Right lobe of liver (tissue), 6 donors: ENCODE measurements at regions not wholly inside any gene's neighbourhood (a gene's known extent, or its start where the extent isn't known, plus 50 kb on each side); places are given as distances from the start of the nearest gene placed in this dataset.

Source experiments
- ATAC-seq, 4 donors: fragments of 200-7000 bp; cut with Tn5 transposase; one replicate each; pipeline ENCODE4 v1.9.1; 2020; ENCODE audit warnings: mild to moderate bottlenecking in 4 of 4, moderate library complexity in 4 of 4
- DNase-seq, 3 donors: peaks; one replicate each; pipeline ENCODE4 v3.0.0-alpha.2; 2020
- H3K27ac ChIP-seq, 3 donors: fragments of 200-600 bp; one replicate each; pipeline ENCODE4 v1.8.0; 2022
- H3K27me3 ChIP-seq, 2 donors: fragments of 200-600 bp; one replicate each; pipeline ENCODE4 v1.8.0; 2022
- H3K36me3 ChIP-seq, 4 donors: fragments of 200-600 bp; sonication (generic) in 1 of 4; one replicate each; pipeline versions ENCODE4 v1.5.1 to v1.8.0; 2017 to 2022; ENCODE audit warnings: control low read depth in 1 of 4
- H3K4me1 ChIP-seq, 4 donors: fragments of 200-600 bp; sonication (generic) in 1 of 4; one replicate each; pipeline versions ENCODE4 v1.5.1 to v1.8.0; 2017 to 2022; ENCODE audit warnings: control low read depth in 1 of 4
- H3K4me3 ChIP-seq, 3 donors: fragments of 200-600 bp; one replicate each; pipeline ENCODE4 v1.8.0; 2022
- H3K9me3 ChIP-seq, 4 donors: fragments of 200-600 bp; sonication (generic) in 1 of 4; one replicate each; pipeline versions ENCODE4 v1.5.1 to v1.8.0; 2017 to 2022; ENCODE audit warnings: control low read depth in 1 of 4
- POLR2A ChIP-seq: fragments of 450-650 bp; IDR thresholded peaks from one replicate; pipeline ENCODE4 v1.6.1; 2017; ENCODE audit warnings: antibody characterized with exemption, mild to moderate bottlenecking
- WGBS: methylation state at CpG from one replicate; pipeline ENCODE4 v1.1.6; 2018; ENCODE audit warnings: low coverage, low lambda C conversion rate; ENCODE audit not compliant: insufficient coverage; ENCODE audit errors: missing lambda C conversion rate; 5-methylcytosine and 5-hydroxymethylcytosine counted together
- intact Hi-C, 2 donors: fragments of 100-400 bp; cut with DNase I; formaldehyde crosslinking; loops; one replicate each; pipeline versions ENCODE4 v1.11.2 to v1.14.1; 2022
- TF ChIP-seq, protein P1 (sequence below), 4 donors: fragments of 200-600 bp in 3 of 4; fragments of 450-650 bp in 1 of 4; IDR thresholded peaks; one replicate each; pipeline versions ENCODE4 v1.5.1 to v1.8.0; 2016 to 2022; ENCODE audit warnings: antibody characterized with exemption in 4 of 4, mild to moderate bottlenecking in 2 of 4
- donor health status: DM: no; HTN: yes; CAD: no.
- donor health status: DM: no; HTN: no; CAD: no.
- donor health status: DM: no; HTN: no; CAD: no.
- donor health status: DM: no; HTN: yes; CAD: no.
- donor health status: DM: no; HTN: yes; CAD: no.

DNA sequence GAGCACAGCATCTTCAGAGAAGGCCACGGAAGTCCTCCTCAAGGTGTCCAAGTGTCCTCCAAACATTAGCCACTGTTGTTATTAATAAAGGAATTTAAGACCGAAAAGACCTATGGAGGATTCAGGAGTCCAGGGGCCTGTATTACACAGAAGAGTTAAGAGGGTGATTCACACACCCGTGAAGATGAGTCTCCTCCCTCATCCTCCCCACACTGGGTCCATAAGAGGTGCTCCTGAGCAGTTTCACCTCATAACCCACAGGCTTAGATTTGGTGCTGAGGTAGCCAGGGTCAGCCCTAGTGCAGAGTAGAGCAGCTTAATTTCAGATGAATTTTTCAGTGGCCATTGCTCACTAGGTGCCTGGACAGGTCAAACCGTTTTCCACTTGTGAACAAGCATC is 65.3 kb downstream of the PRR18 start:
- TF ChIP-seq, protein P1, sequence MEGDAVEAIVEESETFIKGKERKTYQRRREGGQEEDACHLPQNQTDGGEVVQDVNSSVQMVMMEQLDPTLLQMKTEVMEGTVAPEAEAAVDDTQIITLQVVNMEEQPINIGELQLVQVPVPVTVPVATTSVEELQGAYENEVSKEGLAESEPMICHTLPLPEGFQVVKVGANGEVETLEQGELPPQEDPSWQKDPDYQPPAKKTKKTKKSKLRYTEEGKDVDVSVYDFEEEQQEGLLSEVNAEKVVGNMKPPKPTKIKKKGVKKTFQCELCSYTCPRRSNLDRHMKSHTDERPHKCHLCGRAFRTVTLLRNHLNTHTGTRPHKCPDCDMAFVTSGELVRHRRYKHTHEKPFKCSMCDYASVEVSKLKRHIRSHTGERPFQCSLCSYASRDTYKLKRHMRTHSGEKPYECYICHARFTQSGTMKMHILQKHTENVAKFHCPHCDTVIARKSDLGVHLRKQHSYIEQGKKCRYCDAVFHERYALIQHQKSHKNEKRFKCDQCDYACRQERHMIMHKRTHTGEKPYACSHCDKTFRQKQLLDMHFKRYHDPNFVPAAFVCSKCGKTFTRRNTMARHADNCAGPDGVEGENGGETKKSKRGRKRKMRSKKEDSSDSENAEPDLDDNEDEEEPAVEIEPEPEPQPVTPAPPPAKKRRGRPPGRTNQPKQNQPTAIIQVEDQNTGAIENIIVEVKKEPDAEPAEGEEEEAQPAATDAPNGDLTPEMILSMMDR (IDR thresholded peaks at IDR 0.05): no peak
- TF ChIP-seq POLR2A: no peak
- H3K27ac ChIP-seq: no peak overlapping the region
- no peak overlapping the region for H3K4me3 ChIP-seq
- H3K36me3 ChIP-seq: no peaks in the 10 kb centered on the region
- ATAC-seq: no peak
- intact Hi-C loops: no loop called here
- H3K9me3 ChIP-seq: no peaks in the 10 kb centered on the region
- no peak for DNase-seq
- 68% methylated on average over 3 of the region's 4 CpGs for WGBS
- H3K4me1 ChIP-seq: no peaks in the 10 kb centered on the region
- no peaks in the 10 kb centered on the region for H3K27me3 ChIP-seq

DNA sequence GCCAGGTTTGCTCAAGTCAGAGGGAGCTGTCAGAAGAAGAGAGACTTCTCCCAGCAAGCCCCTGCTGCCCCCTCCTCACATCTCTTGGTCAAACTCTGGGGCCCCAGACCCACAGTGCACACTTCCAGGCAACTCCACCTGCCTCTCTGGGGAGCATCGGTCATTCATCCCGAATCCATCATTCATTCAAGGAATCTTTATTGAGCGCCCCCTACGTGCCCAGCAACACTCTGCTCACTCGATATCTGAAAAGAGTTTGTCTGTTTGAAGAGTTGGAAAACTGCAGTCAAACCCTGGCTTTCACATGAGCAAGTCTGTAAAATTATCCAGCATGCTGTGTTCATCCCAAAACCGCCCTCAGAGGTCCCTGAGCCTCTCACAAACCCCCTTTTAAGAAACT is 66.2 kb downstream of the PRR18 start:
- Histone ChIP-seq H3K27me3 (no peaks in the 10 kb centered on the region), H3K4me3 (no peak overlapping the region), H3K27ac (no peak overlapping the region), H3K4me1 (no peaks in the 10 kb centered on the region), H3K36me3 (no peaks in the 10 kb centered on the region), H3K9me3 (no peaks in the 10 kb centered on the region)
- no peak for ATAC-seq
- TF ChIP-seq, protein P1 (IDR thresholded peaks at IDR 0.05): no peak
- no peak for TF ChIP-seq POLR2A
- intact Hi-C loops: no loop called here
- 79% methylated on average over 6 of the region's 6 CpGs for WGBS
- no peak for DNase-seq

DNA sequence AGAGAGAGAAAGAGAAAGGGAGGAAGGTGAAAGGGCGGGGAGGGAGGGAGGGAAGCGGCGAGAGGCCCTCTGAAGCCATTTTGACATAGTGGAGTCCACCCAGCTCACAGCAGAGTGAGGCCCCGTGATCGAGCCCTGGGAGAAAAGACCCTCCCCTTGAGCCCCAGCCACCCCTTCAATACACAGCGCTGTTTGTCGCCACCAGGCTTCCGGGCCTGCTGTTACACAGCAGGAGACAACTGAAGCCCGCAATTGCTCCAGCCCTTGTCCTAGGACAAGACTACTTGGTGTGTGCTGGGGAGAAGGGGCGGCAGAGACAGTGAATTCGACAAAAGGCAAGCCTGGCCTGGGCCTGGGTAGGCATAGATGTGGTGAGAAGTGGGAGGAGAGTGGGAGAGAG is 67.3 kb downstream of the PRR18 start:
- intact Hi-C loops: no loop called here
- no peak overlapping the region for H3K27ac ChIP-seq
- no peaks in the 10 kb centered on the region for H3K9me3 ChIP-seq

DNA sequence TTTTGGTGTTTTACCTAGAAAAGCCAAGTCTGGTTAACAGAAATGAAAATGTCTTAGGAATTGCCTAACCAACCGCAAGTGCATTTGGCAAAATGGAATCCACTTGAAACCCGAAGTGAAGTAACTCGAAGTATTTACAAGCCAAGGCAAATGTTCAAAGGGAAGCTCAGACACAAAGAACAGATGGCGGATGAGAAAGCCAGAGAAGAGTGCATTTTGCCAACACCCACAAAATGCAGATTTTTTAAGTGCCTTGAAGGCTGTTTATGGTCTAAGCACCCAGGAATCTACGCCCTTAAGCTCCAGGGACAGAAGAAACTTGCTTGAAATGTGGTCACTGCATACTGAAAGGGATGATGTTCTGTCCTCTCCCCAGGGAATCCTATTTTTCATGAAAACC is 70.0 kb upstream of the TBXT start:
- intact Hi-C loops: no loop called here
- 51% methylated on average over 4 of the region's 5 CpGs for WGBS
- DNase-seq (no peak), ATAC-seq (no peak)
- Histone ChIP-seq H3K36me3 (no peaks in the 10 kb centered on the region), H3K27ac (no peak overlapping the region), H3K27me3 (no peaks in the 10 kb centered on the region), H3K4me1 (no peaks in the 10 kb centered on the region), H3K9me3 (no peaks in the 10 kb centered on the region), H3K4me3 (no peak overlapping the region)
- no peak for TF ChIP-seq POLR2A
- TF ChIP-seq, protein P1 (IDR thresholded peaks at IDR 0.05): no peak

More for the DNA sequence above, 67.3 kb downstream of the PRR18 start:
- no peaks in the 10 kb centered on the region for H3K27me3 ChIP-seq
- WGBS: 59% methylated on average over 5 of the region's 11 CpGs
- ATAC-seq (no peak), DNase-seq (no peak)
- TF ChIP-seq POLR2A: no peak
- TF ChIP-seq, protein P1 (IDR thresholded peaks at IDR 0.05): no peak
- H3K36me3 ChIP-seq: no peaks in the 10 kb centered on the region
- no peak overlapping the region for H3K4me3 ChIP-seq
- H3K4me1 ChIP-seq: no peaks in the 10 kb centered on the region

DNA sequence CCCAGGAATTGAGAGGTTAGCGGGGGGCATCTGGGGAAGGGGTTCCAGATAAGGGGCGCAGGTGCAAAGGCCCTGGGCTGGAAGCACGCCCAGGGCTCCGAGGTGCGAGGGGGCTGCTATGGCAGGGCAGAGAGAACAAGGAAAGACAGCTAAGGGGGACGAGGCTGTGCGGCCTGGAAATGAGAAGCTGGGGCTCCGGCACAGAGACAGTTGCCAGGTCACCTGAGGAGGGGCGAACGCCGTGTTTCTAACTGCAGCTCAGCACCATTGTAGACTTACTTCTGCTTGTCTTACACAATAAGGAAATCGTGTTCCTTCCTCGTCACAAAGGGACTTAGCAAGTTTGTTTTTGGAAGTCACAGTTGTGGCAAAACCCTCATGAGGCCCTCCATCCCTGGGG is 68.9 kb upstream of the TBXT start:
- no peaks in the 10 kb centered on the region for H3K36me3 ChIP-seq
- 100% methylated on average over 1 of the region's 13 CpGs for WGBS
- DNase-seq: no peak
- no peaks in the 10 kb centered on the region for H3K27me3 ChIP-seq
- intact Hi-C loops: no loop called here
- H3K4me3 ChIP-seq: no peak overlapping the region
- peak in 3 of 4 donors; percentile 38 to 42 (median 38) for ATAC-seq
- no peaks in the 10 kb centered on the region for H3K9me3 ChIP-seq
- no peak overlapping the region for H3K27ac ChIP-seq
- TF ChIP-seq POLR2A: no peak
- TF ChIP-seq, protein P1 (IDR thresholded peaks at IDR 0.05): no peak
- no peaks in the 10 kb centered on the region for H3K4me1 ChIP-seq
